H9 (cell line): ENCODE measurements at regions not wholly inside any gene's neighbourhood (a gene's known extent, or its start where the extent isn't known, plus 50 kb on each side); places are given as distances from the start of the nearest gene placed in this dataset.
"Not testable (repeated sequence)": the region's sequence is repeated elsewhere in the genome, so short reads cannot be mapped to it uniquely, and the experiment has no call there.

Source experiments
- DNase-seq: peaks from one replicate; pipeline ENCODE4 v3.0.0-alpha.2; 2017
- H2AFZ ChIP-seq: one replicate; pipeline ENCODE4 v1.6.1; 2013; ENCODE audit warnings: mild to moderate bottlenecking, low read length, control low read depth, moderate library complexity
- H2AK5ac ChIP-seq: 2 replicates; pipeline ENCODE4 v1.6.1; 2013; ENCODE audit warnings: low read length, control low read depth, mixed read lengths; ENCODE audit not compliant: insufficient read length
- H2BK120ac ChIP-seq: one replicate; pipeline ENCODE4 v1.6.1; 2013; ENCODE audit warnings: low read depth, mild to moderate bottlenecking, low read length, control low read depth, inconsistent platforms; ENCODE audit not compliant: poor library complexity, severe bottlenecking
- H2BK12ac ChIP-seq: 2 replicates; pipeline ENCODE4 v1.6.1; 2013; ENCODE audit warnings: low read length, control low read depth, mixed read lengths, low read depth; ENCODE audit not compliant: insufficient read length
- H2BK15ac ChIP-seq: 2 replicates; pipeline ENCODE4 v1.6.1; 2013; ENCODE audit warnings: low read depth, low read length, control low read depth
- H2BK20ac ChIP-seq: one replicate; pipeline ENCODE4 v1.6.1; 2013; ENCODE audit warnings: low read depth, mild to moderate bottlenecking, low read length, control low read depth, inconsistent platforms; ENCODE audit not compliant: poor library complexity, severe bottlenecking
- H2BK5ac ChIP-seq: 2 replicates; pipeline ENCODE4 v1.6.1; 2013; ENCODE audit warnings: low read length, control low read depth, mixed read lengths; ENCODE audit not compliant: insufficient read length
- H3K14ac ChIP-seq: 2 replicates; pipeline ENCODE4 v1.6.1; 2013; ENCODE audit warnings: low read length, control low read depth; ENCODE audit not compliant: insufficient read depth
- H3K18ac ChIP-seq: 2 replicates; pipeline ENCODE4 v1.6.1; 2013; ENCODE audit warnings: low read depth, mild to moderate bottlenecking, mixed read lengths, low read length, control low read depth; ENCODE audit not compliant: insufficient read length
- H3K23ac ChIP-seq: 2 replicates; pipeline ENCODE4 v1.6.1; 2013; ENCODE audit warnings: low read length, control low read depth, mixed read lengths, low read depth; ENCODE audit not compliant: insufficient read length
- H3K23me2 ChIP-seq: 2 replicates; pipeline ENCODE4 v1.6.1; 2013; ENCODE audit warnings: low read depth, mild to moderate bottlenecking, mixed read lengths, low read length, control low read depth; ENCODE audit not compliant: insufficient read length, poor library complexity, severe bottlenecking
- H3K27ac ChIP-seq: 2 replicates; pipeline ENCODE4 v1.5.1; 2013; ENCODE audit warnings: low read length, control low read depth, mixed read lengths, low read depth; ENCODE audit not compliant: insufficient read length
- H3K27me3 ChIP-seq: 2 replicates; pipeline ENCODE4 v1.6.1; 2013; ENCODE audit warnings: low read length, control low read depth, inconsistent platforms; ENCODE audit not compliant: insufficient read depth
- H3K4ac ChIP-seq: 2 replicates; pipeline ENCODE4 v1.6.1; 2013; ENCODE audit warnings: low read depth, mild to moderate bottlenecking, control low read depth, inconsistent platforms, low read length, moderate library complexity
- H3K4me1 ChIP-seq: 2 replicates; pipeline ENCODE4 v1.6.1; 2013; ENCODE audit warnings: low read length, control low read depth, inconsistent platforms; ENCODE audit not compliant: insufficient read depth
- H3K4me2 ChIP-seq: 2 replicates; pipeline ENCODE4 v1.6.1; 2013; ENCODE audit warnings: low read length, control low read depth, mixed read lengths; ENCODE audit not compliant: insufficient read length, insufficient read depth
- H3K56ac ChIP-seq: 2 replicates; pipeline ENCODE4 v1.6.1; 2013; ENCODE audit warnings: low read depth, mild to moderate bottlenecking, mixed read lengths, low read length, control low read depth; ENCODE audit not compliant: insufficient read length
- H3K79me1 ChIP-seq: 2 replicates; pipeline ENCODE4 v1.6.1; 2013; ENCODE audit warnings: low read depth, mild to moderate bottlenecking, moderate library complexity, low read length, control low read depth, inconsistent platforms; ENCODE audit not compliant: insufficient read depth, poor library complexity, severe bottlenecking
- H3K79me2 ChIP-seq: 2 replicates; pipeline ENCODE4 v1.6.1; 2013; ENCODE audit warnings: low read length, control low read depth, inconsistent platforms; ENCODE audit not compliant: insufficient read depth
- H3K9ac ChIP-seq: 2 replicates; pipeline ENCODE4 v1.6.1; 2013; ENCODE audit warnings: low read length, control low read depth, mixed read lengths; ENCODE audit not compliant: insufficient read length; ENCODE audit errors: extremely low read depth
- H3K9me3 ChIP-seq: one replicate; pipeline ENCODE4 v1.6.1; 2013; ENCODE audit warnings: low read depth, low read length, inconsistent platforms; ENCODE audit not compliant: control insufficient read depth
- H3T11ph ChIP-seq: one replicate; pipeline ENCODE4 v1.6.1; 2013; ENCODE audit warnings: mild to moderate bottlenecking, low read length, control low read depth, inconsistent platforms
- H4K20me1 ChIP-seq: one replicate; pipeline ENCODE4 v1.6.1; 2013; ENCODE audit not compliant: control insufficient read depth, insufficient read length, insufficient read depth
- H4K5ac ChIP-seq: 2 replicates; pipeline ENCODE4 v1.6.1; 2013; ENCODE audit warnings: low read depth, mild to moderate bottlenecking, mixed read lengths, low read length, control low read depth; ENCODE audit not compliant: insufficient read length
- H4K8ac ChIP-seq: replicated peaks from 2 replicates; pipeline ENCODE4 v1.6.1; 2013; ENCODE audit warnings: low read length, control low read depth, mixed read lengths, low read depth; ENCODE audit not compliant: insufficient read length
- H4K91ac ChIP-seq: 2 replicates; pipeline ENCODE4 v1.6.1; 2013; ENCODE audit warnings: low read depth, mild to moderate bottlenecking, moderate library complexity, mixed read lengths, low read length, control low read depth; ENCODE audit not compliant: insufficient read length
- H3K27ac Mint-ChIP-seq, 3 experiments: 2 replicates in 2 of 3; 3 replicates in 1 of 3; pipeline ENCODE4 v1.8.0; 2020 to 2021; ENCODE audit warnings: mixed read lengths in 3 of 3, mild to moderate bottlenecking in 1 of 3, moderate library complexity in 1 of 3
- H3K27me3 Mint-ChIP-seq: 2 replicates; pipeline ENCODE4 v1.8.0; 2021; ENCODE audit warnings: low read depth, mild to moderate bottlenecking, moderate library complexity, mixed read lengths
- H3K36me3 Mint-ChIP-seq, 3 experiments: 2 replicates in 2 of 3; 3 replicates in 1 of 3; pipeline ENCODE4 v1.8.0; 2020 to 2021; ENCODE audit warnings: low read depth in 3 of 3, mixed read lengths in 3 of 3; ENCODE audit not compliant: insufficient read depth in 1 of 3
- H3K4me1 Mint-ChIP-seq, 2 experiments: 2 replicates each; pipeline ENCODE4 v1.8.0; 2020; ENCODE audit warnings: mixed read lengths in 2 of 2
- H3K4me3 Mint-ChIP-seq, 2 experiments: 2 replicates in 1 of 2; 3 replicates in 1 of 2; pipeline ENCODE4 v1.8.0; 2020 to 2021; ENCODE audit warnings: mild to moderate bottlenecking in 2 of 2, mixed read lengths in 2 of 2, moderate library complexity in 1 of 2
- H3K9me3 Mint-ChIP-seq, 2 experiments: 2 replicates in 1 of 2; 3 replicates in 1 of 2; pipeline ENCODE4 v1.8.0; 2020; ENCODE audit warnings: mild to moderate bottlenecking in 2 of 2, mixed read lengths in 2 of 2, moderate library complexity in 1 of 2
- CTCF ChIP-seq: fragments of 200-600 bp; sonication (generic); conservative IDR thresholded peaks from 3 replicates; pipeline ENCODE4 v1.8.0; 2021; ENCODE audit warnings: antibody characterized with exemption, mild to moderate bottlenecking
- WGBS: extraction: QIAGEN DNeasy Blood & Tissue Kit; methylation state at CpG from one replicate; pipeline ENCODE4 v1.1.7; 2013; ENCODE audit warnings: missing lambda C conversion rate, low lambda C conversion rate, mixed read lengths; ENCODE audit not compliant: insufficient read length; ENCODE audit errors: extremely low coverage; 5-methylcytosine and 5-hydroxymethylcytosine counted together

GRCh38 chr13:104936304-104936703 lies 1599.2 kb downstream of the EFNB2 start:
- Mint-ChIP-seq H3K27me3 (no peaks in the 10 kb centered on the region), H3K9me3 (peaks cover 2 to 10% of the 10 kb centered on the region in 2 experiments; a peak in 3 of 5 replicates), H3K36me3 (peaks cover 0 to 3% (median 0%) of the 10 kb centered on the region in 3 experiments; a peak in 2 of 7 replicates), H3K27ac (no peak overlapping the region), H3K4me3 (no peak overlapping the region), H3K4me1 (no peaks in the 10 kb centered on the region)
- Histone ChIP-seq H4K20me1 (no peaks in the 10 kb centered on the region), H2BK5ac (no peak overlapping the region), H4K8ac (no peak overlapping the region), H3K79me2 (no peaks in the 10 kb centered on the region), H2BK120ac (no peak overlapping the region), H2AFZ (no peak overlapping the region), H3K18ac (no peak overlapping the region), H2BK20ac (no peak overlapping the region), H3K9me3 (no peaks in the 10 kb centered on the region), H4K5ac (no peak overlapping the region), H3K14ac (no peak overlapping the region), H3K27ac (no peak overlapping the region), H3K27me3 (no peaks in the 10 kb centered on the region), H2BK15ac (no peak overlapping the region), H3K23ac (no peak overlapping the region), H4K91ac (no peak overlapping the region), H3K79me1 (no peaks in the 10 kb centered on the region), H2BK12ac (no peak overlapping the region), H3K4me1 (no peaks in the 10 kb centered on the region), H3T11ph (no peak overlapping the region), H3K4me2 (no peak overlapping the region), H3K4ac (no peak overlapping the region), H3K23me2 (no peaks in the 10 kb centered on the region), H3K56ac (no peak overlapping the region), H2AK5ac (no peak overlapping the region), H3K9ac (no peak overlapping the region)
- no peak for DNase-seq
- no peak for TF ChIP-seq CTCF
- WGBS: no CpG with 5 or more reads among the region's 2 CpGs

- not testable (repeated sequence) for H3K79me1 ChIP-seq, H2BK120ac ChIP-seq, H3K23ac ChIP-seq, H2BK15ac ChIP-seq, H3K23me2 ChIP-seq, H4K5ac ChIP-seq, H2BK5ac ChIP-seq, H3K56ac ChIP-seq, H3K27me3 ChIP-seq, H3K4ac ChIP-seq, H3K27ac Mint-ChIP-seq, H3K18ac ChIP-seq, H3K27ac ChIP-seq, H3K4me1 ChIP-seq, DNase-seq, H3K27me3 Mint-ChIP-seq, H3T11ph ChIP-seq, H4K91ac ChIP-seq, H3K4me1 Mint-ChIP-seq, H2BK20ac ChIP-seq, H2BK12ac ChIP-seq, H3K4me3 Mint-ChIP-seq, H2AK5ac ChIP-seq, H3K9me3 ChIP-seq, H4K8ac ChIP-seq, H4K20me1 ChIP-seq, H3K9me3 Mint-ChIP-seq, H3K4me2 ChIP-seq, H3K9ac ChIP-seq, H2AFZ ChIP-seq, H3K14ac ChIP-seq, H3K79me2 ChIP-seq
- WGBS: no CpG with 5 or more reads among the region's 1 CpG
- peaks cover 0 to 15% (median 3%) of the 10 kb centered on the region in 3 experiments; a peak in 5 of 7 replicates for H3K36me3 Mint-ChIP-seq
Observed at GRCh38 chr13:104920513-104920912, 1614.9 kb downstream of the EFNB2 start.
